AG04450 (cell line): ENCODE measurements at regions not wholly inside any gene's neighbourhood (a gene's known extent, or its start where the extent isn't known, plus 50 kb on each side); places are given as distances from the start of the nearest gene placed in this dataset.
A peak's percentile ranks its signal among the peaks of the same experiment; 100 is the strongest.

Experiments
- CTCF ChIA-PET: fragments of 300-600, 350-600 bp; formaldehyde crosslinking; extraction: SDS; loops from one replicate; lab custom pipeline; 2022; ENCODE audit warnings: antibody characterized with exemption, inconsistent platforms; lab: Charles Lee
- POLR2A ChIA-PET: fragments of 350-600 bp; formaldehyde crosslinking; extraction: SDS; loops from one replicate; lab custom pipeline; 2021; ENCODE audit warnings: antibody characterized with exemption, inconsistent platforms; lab: Yijun Ruan, JAX
- DNase-seq: peaks from one replicate; pipeline ENCODE4 v3.0.0-alpha.2; 2011; ENCODE audit warnings: low read depth, low spot score
- H3K27ac ChIP-seq: one replicate; pipeline ENCODE4 v1.5.1; 2012; ENCODE audit warnings: low read depth, low read length, control low read depth
- H3K27me3 ChIP-seq: one replicate; pipeline ENCODE4 v1.6.0; 2012; ENCODE audit warnings: low read length; ENCODE audit not compliant: control insufficient read depth, insufficient read depth
- H3K4me3 ChIP-seq: 2 replicates; pipeline ENCODE4 v1.5.1; 2011; ENCODE audit warnings: mild to moderate bottlenecking, low read depth, low read length, control low read depth
- H3K9me3 ChIP-seq: 2 replicates; pipeline ENCODE4 v1.5.1; 2012; ENCODE audit warnings: low read length; ENCODE audit not compliant: control insufficient read depth, insufficient read depth
- TF ChIP-seq, protein P1 (sequence below): IDR thresholded peaks from 2 replicates; pipeline ENCODE4 v1.5.1; 2011; ENCODE audit warnings: low read depth, low read length, control low read depth, inconsistent platforms

DNA sequence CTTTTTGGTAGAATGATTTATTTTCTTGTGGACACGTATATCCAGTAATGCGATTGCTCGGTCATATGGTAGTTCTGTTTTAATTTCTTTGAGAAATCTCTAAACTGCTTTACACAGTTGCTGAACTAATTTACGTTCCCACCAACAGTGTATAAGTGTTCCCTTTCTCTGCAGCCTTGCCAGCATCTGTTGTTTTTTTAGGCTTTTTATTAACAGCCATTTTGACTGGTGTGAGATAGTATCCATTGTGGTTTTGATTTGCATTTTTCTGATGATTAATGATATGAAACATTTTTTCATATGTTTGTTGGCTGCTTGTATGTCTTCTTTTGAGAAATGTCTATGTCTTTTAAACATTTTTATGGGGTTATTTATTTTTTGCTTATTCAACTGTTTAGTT, 196.7 kb downstream of the MOXD1 start:
- ChIA-PET CTCF (interaction anchor here (0.9 kb wide), 1 partner anchor 14 kb away, joined by 4 read pairs; no protein-coding TSS in a partner anchor), POLR2A (no interaction called here)
- no peak for DNase-seq
- Histone ChIP-seq H3K27ac (no peak overlapping the region), H3K27me3 (no peaks in the 10 kb centered on the region), H3K9me3 (no peaks in the 10 kb centered on the region; the same call in 1 of the 2 replicates), H3K4me3 (no peak overlapping the region)
- TF ChIP-seq, protein P1, sequence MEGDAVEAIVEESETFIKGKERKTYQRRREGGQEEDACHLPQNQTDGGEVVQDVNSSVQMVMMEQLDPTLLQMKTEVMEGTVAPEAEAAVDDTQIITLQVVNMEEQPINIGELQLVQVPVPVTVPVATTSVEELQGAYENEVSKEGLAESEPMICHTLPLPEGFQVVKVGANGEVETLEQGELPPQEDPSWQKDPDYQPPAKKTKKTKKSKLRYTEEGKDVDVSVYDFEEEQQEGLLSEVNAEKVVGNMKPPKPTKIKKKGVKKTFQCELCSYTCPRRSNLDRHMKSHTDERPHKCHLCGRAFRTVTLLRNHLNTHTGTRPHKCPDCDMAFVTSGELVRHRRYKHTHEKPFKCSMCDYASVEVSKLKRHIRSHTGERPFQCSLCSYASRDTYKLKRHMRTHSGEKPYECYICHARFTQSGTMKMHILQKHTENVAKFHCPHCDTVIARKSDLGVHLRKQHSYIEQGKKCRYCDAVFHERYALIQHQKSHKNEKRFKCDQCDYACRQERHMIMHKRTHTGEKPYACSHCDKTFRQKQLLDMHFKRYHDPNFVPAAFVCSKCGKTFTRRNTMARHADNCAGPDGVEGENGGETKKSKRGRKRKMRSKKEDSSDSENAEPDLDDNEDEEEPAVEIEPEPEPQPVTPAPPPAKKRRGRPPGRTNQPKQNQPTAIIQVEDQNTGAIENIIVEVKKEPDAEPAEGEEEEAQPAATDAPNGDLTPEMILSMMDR = no peak

DNA sequence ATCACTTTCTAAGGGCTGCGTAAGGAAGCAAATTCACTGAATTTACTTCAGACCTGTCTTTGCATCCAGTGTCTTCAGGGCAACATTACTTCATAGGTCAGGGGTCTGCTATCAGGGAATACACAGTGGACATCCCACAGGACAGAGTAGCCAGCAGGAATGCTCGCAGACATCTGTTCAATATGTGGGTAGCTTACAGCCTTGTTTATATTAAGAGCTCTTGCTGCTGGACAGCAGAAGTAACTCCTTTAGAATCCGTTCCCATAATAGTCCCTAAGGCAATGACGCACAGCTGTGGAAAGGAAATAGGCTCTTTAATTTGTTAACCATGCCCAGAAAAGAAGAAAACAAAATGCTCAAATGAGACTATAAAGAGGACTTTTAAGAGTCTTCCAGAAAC, 198.7 kb downstream of the MOXD1 start:
- Histone ChIP-seq H3K27ac (no peak overlapping the region), H3K27me3 (no peaks in the 10 kb centered on the region), H3K9me3 (no peaks in the 10 kb centered on the region), H3K4me3 (no peak overlapping the region)
- TF ChIP-seq, protein P1 = no peak
- CTCF ChIA-PET = interaction anchor here (0.7 kb wide), 1 partner anchor 15 kb away, joined by 3 read pairs; no protein-coding TSS in a partner anchor
- DNase-seq = peak; percentile 81
- POLR2A ChIA-PET = interaction anchor here (1.2 to 1.3 kb wide), 2 partner anchors 117 to 252 kb away, joined by 5 to 12 read pairs; partner anchors contain the start of gene CCN2

DNA sequence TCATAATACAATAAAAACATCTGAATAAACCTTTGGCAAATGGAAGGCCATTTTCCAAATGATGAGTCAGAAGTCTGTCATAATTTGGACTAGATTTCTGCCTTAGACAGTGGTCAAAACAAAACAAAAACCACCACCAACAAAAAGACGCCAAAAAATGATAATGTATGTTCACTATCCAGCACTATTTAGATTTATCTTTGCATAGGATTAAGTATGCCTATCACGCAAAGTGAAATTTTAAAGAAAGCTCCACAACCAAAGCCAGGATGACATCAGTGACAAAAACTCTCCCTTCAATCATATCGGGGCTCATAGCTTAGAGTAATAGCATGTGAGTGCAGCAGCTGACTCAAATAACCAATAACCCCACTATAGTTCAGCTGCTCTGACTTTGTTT, 201.9 kb downstream of the MOXD1 start:
- no peak for DNase-seq
- Histone ChIP-seq H3K27ac (peak overlapping the region; percentile 53), H3K27me3 (no peaks in the 10 kb centered on the region), H3K9me3 (peaks cover 4% of the 10 kb centered on the region), H3K4me3 (no peak overlapping the region; the same call in 1 of the 2 replicates)
- TF ChIP-seq, protein P1 = no peak
- ChIA-PET CTCF (interaction anchor here (1.5 to 2.8 kb wide), 2 partner anchors 18 to 80 kb away, joined by 4 to 12 read pairs; no protein-coding TSS in a partner anchor), POLR2A (interaction anchor here (0.5 to 1.5 kb wide), 5 partner anchors 28 to 439 kb away, joined by 3 to 7 read pairs (median 4); partner anchors contain the start of gene CCN2)

DNA sequence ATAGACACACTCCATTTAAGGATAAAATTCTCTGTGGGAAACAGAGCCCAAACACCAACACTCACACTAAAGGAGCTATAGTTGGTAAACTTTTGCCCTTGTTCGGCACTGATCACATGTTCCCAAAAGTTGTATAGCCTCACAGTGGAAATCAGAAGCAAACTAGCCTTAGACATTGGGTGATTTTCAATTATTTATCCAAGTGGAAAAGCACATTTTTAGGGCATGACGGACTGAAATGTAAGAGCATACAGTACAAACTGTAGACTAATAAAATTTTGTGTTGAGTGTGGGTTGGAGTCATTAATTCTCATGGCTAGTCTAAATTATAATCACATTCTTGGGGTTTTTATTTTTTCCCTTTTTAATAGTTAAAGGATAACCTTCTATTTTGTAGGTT, 202.4 kb downstream of the MOXD1 start:
- H3K9me3 ChIP-seq = peaks cover 4% of the 10 kb centered on the region
- H3K27me3 ChIP-seq = no peaks in the 10 kb centered on the region
- no peak overlapping the region for H3K4me3 ChIP-seq
- H3K27ac ChIP-seq = peak overlapping the region; percentile 41
- POLR2A ChIA-PET = interaction anchor here (1.1 to 1.5 kb wide), 2 partner anchors 29 to 247 kb away, joined by 4 to 5 read pairs; partner anchors contain the start of gene CCN2
- CTCF ChIA-PET = interaction anchor here (1.5 to 2.8 kb wide), 2 partner anchors 19 to 81 kb away, joined by 4 to 12 read pairs; no protein-coding TSS in a partner anchor
- TF ChIP-seq, protein P1 = no peak
- peak; percentile 47 for DNase-seq

DNA sequence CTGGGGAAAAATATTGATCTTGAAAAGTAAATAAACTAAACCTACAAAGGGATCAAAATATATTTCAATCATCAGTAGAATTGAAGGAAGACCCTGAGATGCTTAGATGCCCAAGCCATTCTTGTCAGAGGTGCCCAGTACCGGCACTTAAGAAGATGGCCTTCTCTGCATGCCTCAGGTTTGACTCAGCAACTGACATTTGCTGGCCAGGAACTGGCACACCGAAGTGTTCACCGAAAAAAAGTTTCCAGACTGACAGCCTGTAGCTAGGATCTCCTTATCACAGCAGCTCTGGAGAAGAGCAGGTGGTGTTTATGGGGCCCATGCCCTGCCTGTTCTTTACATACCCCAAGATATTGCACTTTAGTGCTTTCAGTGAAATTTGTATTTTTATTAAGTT, 203.2 kb downstream of the MOXD1 start:
- TF ChIP-seq, protein P1 = no peak
- POLR2A ChIA-PET = interaction anchor here (1.5 kb wide), 1 partner anchor 247 kb away, joined by 5 read pairs; the partner anchor contains the start of gene CCN2
- DNase-seq = no peak
- Histone ChIP-seq H3K27ac (no peak overlapping the region), H3K9me3 (peaks cover 4% of the 10 kb centered on the region), H3K4me3 (no peak overlapping the region), H3K27me3 (no peaks in the 10 kb centered on the region)
- CTCF ChIA-PET = interaction anchor here (1.5 to 2.8 kb wide), 2 partner anchors 20 to 82 kb away, joined by 4 to 12 read pairs; no protein-coding TSS in a partner anchor
